ENCODE measurements at regions not wholly inside any gene's neighbourhood (a gene's known extent, or its start where the extent isn't known, plus 50 kb on each side); places are given as distances from the start of the nearest gene placed in this dataset.

- no peak for DNase-seq
These were observed 289.3 kb downstream of the MEIS1 start for GRCh38 chr2:66724241-66724640.

DNA sequence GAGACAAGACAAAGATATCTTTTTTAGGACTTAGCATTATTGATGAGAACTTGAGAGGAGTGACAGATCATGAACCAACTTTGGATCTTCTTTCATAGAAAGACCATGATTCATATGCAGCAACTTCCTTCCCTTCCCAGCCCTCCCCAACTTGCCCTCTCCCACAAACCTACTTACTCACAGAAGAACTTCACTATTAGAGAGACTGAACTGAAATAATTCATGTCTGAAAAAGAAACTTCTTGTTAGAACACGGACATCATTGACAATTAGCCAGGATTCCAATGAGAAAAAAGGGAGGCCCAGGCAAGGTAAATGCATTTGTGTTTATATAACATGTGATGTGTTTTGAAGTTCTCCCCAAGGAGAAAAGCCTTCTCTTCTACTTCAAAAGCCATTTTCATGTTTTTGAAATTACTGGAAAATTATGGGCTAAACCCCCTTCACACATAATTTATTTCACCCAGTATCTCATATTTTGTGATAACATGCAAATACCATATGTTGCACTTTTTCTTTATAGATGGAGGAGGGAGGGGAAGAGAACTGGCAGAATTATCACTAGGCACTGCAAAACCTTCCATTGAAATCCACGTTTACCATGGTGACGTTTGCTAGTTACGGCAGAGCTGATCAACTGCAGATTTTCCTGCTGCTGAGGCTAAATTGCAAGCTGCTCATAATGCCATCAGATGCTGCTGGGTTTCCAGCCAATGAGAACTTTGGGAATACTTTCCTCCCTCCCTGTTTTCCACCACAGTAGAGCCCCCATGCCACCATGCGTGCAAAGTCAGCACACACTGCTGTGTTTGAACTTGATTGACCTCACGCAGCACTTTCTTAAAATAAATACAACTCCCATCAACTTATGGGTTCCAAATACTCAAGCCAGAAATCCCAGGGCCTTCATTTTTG lies 294.7 kb downstream of the MEIS1 start:
- no peak for DNase-seq

- no peak for DNase-seq
These were observed 295.5 kb downstream of the MEIS1 start for GRCh38 chr2:66730441-66730840.

GRCh38 chr2:66733364-66733999 lies 298.6 kb downstream of the MEIS1 start:
- no peak for DNase-seq

DNA sequence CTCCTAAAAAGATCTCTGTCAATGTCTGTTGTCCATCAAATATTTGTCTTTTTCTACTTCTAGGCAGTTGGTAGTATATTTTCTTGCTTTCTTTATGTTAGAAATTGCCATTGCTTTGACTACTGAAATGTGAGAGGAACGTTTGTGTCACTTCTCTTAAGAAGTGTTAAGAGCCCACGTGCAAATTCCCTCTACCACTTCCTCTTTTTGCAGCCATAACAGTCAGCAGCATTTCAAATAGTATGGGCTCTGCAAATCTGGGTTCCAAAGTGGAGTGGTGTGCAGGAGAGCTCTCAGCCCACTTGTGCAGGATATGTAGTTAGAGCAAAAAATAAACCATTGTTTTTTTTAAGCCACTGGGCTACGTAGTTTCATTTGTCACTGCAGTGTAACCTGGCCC lies 314.0 kb downstream of the MEIS1 start:
- no peak for DNase-seq

GRCh38 chr2:66749566-66749965 lies 314.6 kb downstream of the MEIS1 start:
- DNase-seq, result no peak

- no peak for DNase-seq
These were observed 318.3 kb downstream of the MEIS1 start for GRCh38 chr2:66753257-66753656.

DNA sequence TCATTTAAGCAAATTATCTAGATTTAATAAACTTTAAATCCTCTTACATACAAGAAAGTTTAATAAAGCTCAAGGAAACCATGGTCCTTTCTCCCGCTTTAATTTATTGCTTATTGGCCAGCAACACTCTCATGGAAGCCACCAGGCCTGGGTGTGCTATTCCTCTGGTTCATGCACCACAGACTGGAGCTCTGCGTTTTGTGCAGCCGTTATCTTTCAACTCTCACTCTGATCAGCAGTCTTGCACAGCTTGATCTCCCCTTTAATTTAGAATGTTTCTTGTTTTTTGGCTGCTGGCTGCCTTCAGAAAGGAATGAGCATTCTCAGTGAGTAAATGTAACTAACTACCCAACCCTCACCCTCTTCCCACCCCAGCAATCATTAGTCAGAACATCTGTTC lies 318.7 kb downstream of the MEIS1 start:
- no peak for DNase-seq

DNA sequence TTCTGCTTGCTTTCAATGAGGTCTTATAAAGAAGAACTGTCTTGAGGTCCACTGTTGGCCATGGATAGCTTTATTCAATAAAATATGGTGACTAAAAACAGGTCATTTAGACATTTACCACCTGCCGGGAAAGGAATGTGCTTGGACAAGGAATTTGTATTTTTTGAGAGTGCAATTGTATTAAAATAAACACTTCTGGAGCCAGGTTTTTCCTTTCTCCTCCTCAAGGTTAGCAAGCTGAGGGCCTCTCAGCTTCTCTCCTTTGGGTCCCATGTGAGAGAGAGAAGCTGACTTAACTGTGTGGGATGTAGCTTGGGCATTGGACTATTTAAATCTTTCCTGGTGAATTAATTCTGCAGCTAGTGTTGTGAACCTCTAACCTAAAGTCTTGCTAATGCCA lies 321.0 kb downstream of the MEIS1 start:
- DNase-seq, result no peak

DNA sequence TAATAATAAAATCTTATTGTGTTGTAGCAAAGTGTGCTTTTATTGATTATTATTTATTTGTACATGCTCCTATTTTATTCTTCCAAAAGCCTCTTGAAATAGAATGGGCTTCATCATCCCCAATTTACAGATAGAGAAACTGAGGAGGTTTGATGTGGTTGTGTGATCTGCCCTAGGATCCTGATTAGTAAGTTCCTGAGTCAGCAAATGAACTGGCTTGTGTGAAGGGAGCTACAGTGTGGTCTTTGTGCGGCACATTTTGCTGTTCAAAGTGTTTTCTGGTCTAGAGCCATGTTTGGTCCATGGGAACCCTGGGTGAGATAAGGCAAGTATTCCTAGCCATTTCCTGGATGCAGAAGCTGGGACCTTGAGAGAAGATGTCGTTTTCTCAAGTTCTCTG lies 326.9 kb downstream of the MEIS1 start:
- no peak for DNase-seq

DNA sequence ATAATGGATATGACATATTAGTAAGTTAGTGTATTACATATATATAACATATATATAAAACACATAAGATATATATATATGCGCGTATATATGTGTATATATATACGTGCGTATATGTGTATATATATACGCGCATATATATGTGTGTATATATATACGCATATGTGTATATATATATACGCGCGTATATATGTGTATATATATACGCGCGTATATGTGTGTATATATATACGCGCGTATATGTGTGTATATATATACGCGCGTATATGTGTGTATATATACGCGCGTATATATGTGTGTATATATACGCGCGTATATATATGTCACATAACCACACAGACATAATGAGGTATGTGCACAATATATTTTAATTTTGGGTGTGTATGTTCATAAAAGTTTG lies 327.8 kb downstream of the MEIS1 start:
- DNase-seq, result no peak

DNA sequence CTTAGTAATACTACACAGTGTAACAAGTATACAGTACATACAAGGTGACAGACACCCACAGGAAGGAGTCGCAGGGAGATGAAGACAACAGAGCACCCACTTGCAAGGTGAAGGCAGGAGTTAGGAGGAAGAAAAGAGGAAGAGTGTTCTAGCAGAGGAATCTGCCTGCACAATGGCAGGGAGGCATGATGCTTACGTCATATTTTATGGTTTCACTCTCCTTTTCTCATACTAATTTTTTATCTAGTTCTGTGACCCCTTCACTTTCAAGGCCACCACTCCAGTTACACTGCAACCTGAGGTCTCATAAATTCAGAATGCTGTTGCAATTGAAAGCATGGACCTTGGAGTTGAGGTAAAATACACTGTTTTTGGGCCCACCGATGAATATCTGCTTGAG lies 331.7 kb downstream of the MEIS1 start:
- DNase-seq, result no peak

DNA sequence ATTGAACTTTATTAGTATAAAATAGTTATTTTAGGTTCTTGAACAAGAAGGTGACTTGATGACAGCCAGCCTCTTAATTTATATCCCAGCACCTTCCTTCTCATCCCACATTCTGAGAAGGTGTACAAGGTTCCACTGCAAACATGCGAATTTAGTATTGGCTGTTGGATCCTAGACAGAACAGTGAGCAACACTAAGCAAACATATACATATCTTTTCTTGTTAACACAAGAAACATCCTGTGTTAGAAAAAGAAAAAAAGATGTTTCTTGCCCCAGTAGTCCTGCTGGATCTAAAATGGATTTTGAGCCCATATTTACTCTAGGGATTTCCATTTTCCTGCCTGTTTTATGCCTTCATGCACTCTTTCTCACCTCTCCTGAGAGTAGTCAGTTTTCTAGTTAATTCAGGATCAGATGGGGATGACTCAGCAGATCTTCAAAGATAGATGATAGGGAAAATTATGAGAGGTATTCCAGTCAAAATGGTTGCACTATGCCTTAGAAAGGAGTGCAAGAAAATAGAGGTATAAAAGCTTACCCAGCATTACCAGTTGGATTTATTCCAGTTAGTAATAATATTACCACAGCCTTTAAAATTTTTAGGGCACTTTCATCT lies 336.5 kb downstream of the MEIS1 start:
- no peak for DNase-seq

GRCh38 chr2:66772618-66773017 lies 337.7 kb downstream of the MEIS1 start:
- no peak for DNase-seq

GRCh38 chr2:66775730-66776422 lies 341.0 kb downstream of the MEIS1 start:
- no peak for DNase-seq

DNA sequence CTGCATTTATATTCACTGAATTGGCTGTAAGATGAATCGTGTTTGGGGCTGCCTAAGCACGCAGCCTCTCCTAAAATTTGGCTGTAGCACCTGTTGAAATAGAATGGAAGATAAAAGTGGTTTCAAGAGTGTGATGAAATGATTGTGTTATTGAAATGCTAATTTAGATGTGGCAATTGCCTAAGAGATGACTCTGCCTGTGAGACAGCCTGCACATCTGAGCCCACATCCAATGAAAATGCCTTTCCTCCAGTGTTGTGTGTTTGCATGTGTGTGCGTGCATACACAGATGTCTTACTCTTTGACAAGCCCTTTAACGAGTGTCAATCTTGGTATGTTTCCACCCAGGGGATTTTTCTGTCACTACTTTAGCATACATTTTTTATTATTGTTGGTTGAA lies 346.9 kb downstream of the MEIS1 start:
- DNase-seq, result no peak

DNA sequence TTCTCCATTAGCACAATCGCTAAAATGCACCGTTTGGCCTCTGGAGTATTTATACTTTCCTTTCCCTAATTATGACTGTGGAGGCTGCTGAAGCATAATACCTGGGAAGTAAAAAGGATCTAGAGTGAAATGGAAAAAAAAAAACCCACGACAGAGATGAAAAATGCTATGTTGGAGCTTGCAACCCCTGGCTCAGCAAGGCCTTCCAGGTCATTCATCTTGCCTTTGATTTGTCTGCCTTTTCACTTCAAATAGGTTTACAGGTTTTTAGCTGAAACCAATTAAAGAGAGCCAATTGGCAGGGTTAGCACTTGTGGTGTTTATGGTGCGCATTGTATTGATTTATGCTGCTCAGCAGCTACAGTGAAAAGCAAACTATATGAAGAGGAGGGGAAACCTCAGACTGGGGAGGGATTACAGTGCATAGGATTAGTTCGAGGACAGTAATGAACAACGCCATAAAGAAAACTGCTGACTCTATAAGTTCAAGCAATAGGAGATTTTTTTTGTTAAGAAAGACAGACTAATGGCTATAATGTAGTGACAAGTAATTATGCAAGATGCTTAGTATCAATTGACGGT lies 347.9 kb downstream of the MEIS1 start:
- no peak for DNase-seq

GRCh38 chr2:66789741-66790140 lies 354.8 kb downstream of the MEIS1 start:
- no peak for DNase-seq

GRCh38 chr2:66790651-66791181 lies 355.8 kb downstream of the MEIS1 start:
- DNase-seq, result no peak

DNA sequence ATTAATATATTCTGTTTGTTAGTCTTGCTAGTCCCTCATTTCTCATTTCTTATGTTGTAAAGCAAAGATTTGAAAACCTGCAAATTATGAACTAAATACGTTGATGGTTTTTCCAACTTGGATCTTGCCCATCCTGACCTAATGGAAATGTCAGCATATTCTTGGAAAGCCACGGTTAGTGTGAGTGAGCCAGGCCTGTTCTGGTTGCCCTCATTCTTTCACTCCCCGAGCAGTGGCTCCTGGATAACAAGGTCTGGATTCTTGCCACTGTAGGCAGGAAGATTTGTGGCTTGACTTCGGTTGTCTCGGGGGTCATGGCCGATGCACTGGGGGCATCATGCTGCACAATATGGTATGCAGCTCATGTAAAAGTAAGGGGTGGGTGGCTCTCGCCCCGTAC lies 359.1 kb downstream of the MEIS1 start:
- DNase-seq, result no peak

DNA sequence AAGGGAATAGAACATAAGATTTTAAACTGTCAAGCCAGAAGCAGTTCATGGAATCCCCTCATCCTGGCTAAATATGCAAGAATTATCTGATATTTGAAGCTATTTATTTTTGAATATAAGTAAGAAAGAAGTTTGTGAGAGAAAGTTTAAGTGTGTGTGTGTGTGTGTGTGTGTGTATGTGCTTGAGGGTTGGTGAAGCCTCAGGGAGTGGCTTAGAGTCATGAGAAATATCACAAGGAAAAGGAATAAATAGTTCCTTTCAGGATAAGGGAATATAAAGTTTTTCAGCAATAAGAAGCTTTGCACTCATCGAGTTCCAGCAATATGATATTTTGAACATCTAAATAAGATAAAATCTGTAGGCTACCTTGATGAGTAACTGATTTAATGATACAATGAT lies 359.6 kb downstream of the MEIS1 start:
- no peak for DNase-seq

DNA sequence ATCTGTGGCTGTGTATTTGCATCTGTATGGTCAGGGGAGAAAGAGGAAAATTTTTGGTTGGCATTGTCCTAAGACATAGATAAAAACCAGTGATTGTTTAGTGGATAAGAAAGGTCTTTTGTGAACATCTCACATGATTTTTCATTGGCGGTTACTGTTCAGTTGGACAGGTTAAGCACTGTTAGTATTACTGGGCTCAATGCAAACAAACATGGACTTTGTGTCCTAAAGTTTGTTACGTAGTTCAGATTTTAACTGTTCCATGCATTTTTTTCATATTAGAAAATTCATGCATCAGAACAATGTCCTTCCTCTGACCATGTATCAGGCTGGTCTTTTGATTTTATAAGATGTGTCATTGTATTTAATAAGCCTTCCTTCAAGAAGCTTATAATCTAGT lies 368.0 kb downstream of the MEIS1 start:
- no peak for DNase-seq

- DNase-seq, result no peak
These were observed 368.8 kb downstream of the MEIS1 start for GRCh38 chr2:66803726-66804125.
